IPS-15b (cell line): ENCODE measurements at regions not wholly inside any gene's neighbourhood (a gene's known extent, or its start where the extent isn't known, plus 50 kb on each side); places are given as distances from the start of the nearest gene placed in this dataset.
A peak's percentile ranks its signal among the peaks of the same experiment; 100 is the strongest.

Experiments used
- H3K27me3 ChIP-seq: one replicate; pipeline ENCODE4 v1.6.1; 2013; ENCODE audit warnings: low read length; ENCODE audit not compliant: control insufficient read depth, insufficient read depth
- H3K36me3 ChIP-seq: one replicate; pipeline ENCODE4 v1.6.1; 2013; ENCODE audit warnings: low read length; ENCODE audit not compliant: control insufficient read depth, insufficient read depth
- H3K4me1 ChIP-seq: one replicate; pipeline ENCODE4 v1.6.1; 2013; ENCODE audit warnings: mild to moderate bottlenecking, low read length; ENCODE audit not compliant: control insufficient read depth, insufficient read depth
- H3K4me3 ChIP-seq: one replicate; pipeline ENCODE4 v1.5.1; 2013; ENCODE audit warnings: low read depth, low read length
- H3K9ac ChIP-seq: one replicate; pipeline ENCODE4 v1.6.1; 2013; ENCODE audit warnings: low read depth, mild to moderate bottlenecking, low read length
- H3K9me3 ChIP-seq: one replicate; pipeline ENCODE4 v1.6.1; 2013; ENCODE audit warnings: mild to moderate bottlenecking, low read length; ENCODE audit not compliant: control insufficient read depth, insufficient read depth

GRCh38 chr2:167368371-167368770, 480.1 kb downstream of the XIRP2 start:
- Histone ChIP-seq H3K9ac (no peak overlapping the region), H3K4me1 (no peaks in the 10 kb centered on the region), H3K4me3 (no peak overlapping the region), H3K36me3 (no peaks in the 10 kb centered on the region), H3K27me3 (no peaks in the 10 kb centered on the region), H3K9me3 (no peaks in the 10 kb centered on the region)

GRCh38 chr2:167365216-167365615, 476.9 kb downstream of the XIRP2 start:
- H3K27me3 ChIP-seq, result no peaks in the 10 kb centered on the region
- H3K9ac ChIP-seq, result no peak overlapping the region
- H3K36me3 ChIP-seq, result no peaks in the 10 kb centered on the region
- no peaks in the 10 kb centered on the region for H3K4me1 ChIP-seq
- H3K4me3 ChIP-seq, result no peak overlapping the region
- H3K9me3 ChIP-seq, result no peaks in the 10 kb centered on the region

GRCh38 chr2:167361426-167361825, 473.1 kb downstream of the XIRP2 start:
- Histone ChIP-seq H3K36me3 (no peaks in the 10 kb centered on the region), H3K4me3 (no peak overlapping the region), H3K9me3 (no peaks in the 10 kb centered on the region), H3K9ac (no peak overlapping the region), H3K27me3 (no peaks in the 10 kb centered on the region), H3K4me1 (no peaks in the 10 kb centered on the region)

- Histone ChIP-seq H3K9ac (no peak overlapping the region), H3K4me3 (no peak overlapping the region), H3K4me1 (no peaks in the 10 kb centered on the region), H3K27me3 (no peaks in the 10 kb centered on the region), H3K36me3 (no peaks in the 10 kb centered on the region), H3K9me3 (no peaks in the 10 kb centered on the region)
These were observed 467.5 kb downstream of the XIRP2 start for GRCh38 chr2:167355821-167356220.

- Histone ChIP-seq H3K36me3 (no peaks in the 10 kb centered on the region), H3K9ac (no peak overlapping the region), H3K4me1 (no peaks in the 10 kb centered on the region), H3K27me3 (no peaks in the 10 kb centered on the region), H3K4me3 (no peak overlapping the region), H3K9me3 (no peaks in the 10 kb centered on the region)
These were observed 465.5 kb downstream of the XIRP2 start for GRCh38 chr2:167353605-167354280.

GRCh38 chr2:167345559-167345958, 457.3 kb downstream of the XIRP2 start:
- no peaks in the 10 kb centered on the region for H3K9me3 ChIP-seq
- no peak overlapping the region for H3K4me3 ChIP-seq
- H3K27me3 ChIP-seq, result no peaks in the 10 kb centered on the region
- H3K9ac ChIP-seq, result no peak overlapping the region
- no peaks in the 10 kb centered on the region for H3K36me3 ChIP-seq
- H3K4me1 ChIP-seq, result peaks cover 23% of the 10 kb centered on the region

GRCh38 chr2:167342769-167343168, 454.5 kb downstream of the XIRP2 start:
- H3K4me1 ChIP-seq, result peaks cover 25% of the 10 kb centered on the region
- no peaks in the 10 kb centered on the region for H3K9me3 ChIP-seq
- no peaks in the 10 kb centered on the region for H3K27me3 ChIP-seq
- H3K9ac ChIP-seq, result no peak overlapping the region
- no peak overlapping the region for H3K4me3 ChIP-seq
- no peaks in the 10 kb centered on the region for H3K36me3 ChIP-seq

- peaks cover 36% of the 10 kb centered on the region for H3K4me1 ChIP-seq
- H3K27me3 ChIP-seq, result no peaks in the 10 kb centered on the region
These were observed 452.0 kb downstream of the XIRP2 start for GRCh38 chr2:167340322-167340721.

GRCh38 chr2:167336213-167336612, 447.9 kb downstream of the XIRP2 start:
- Histone ChIP-seq H3K9me3 (no peaks in the 10 kb centered on the region), H3K4me1 (peaks cover 54% of the 10 kb centered on the region), H3K4me3 (no peak overlapping the region), H3K9ac (no peak overlapping the region), H3K27me3 (no peaks in the 10 kb centered on the region), H3K36me3 (no peaks in the 10 kb centered on the region)

More at GRCh38 chr2:167340322-167340721, 452.0 kb downstream of the XIRP2 start:
- Histone ChIP-seq H3K9ac (no peak overlapping the region), H3K36me3 (no peaks in the 10 kb centered on the region), H3K4me3 (no peak overlapping the region), H3K9me3 (no peaks in the 10 kb centered on the region)

GRCh38 chr2:167335541-167335992, 447.3 kb downstream of the XIRP2 start:
- Histone ChIP-seq H3K27me3 (no peaks in the 10 kb centered on the region), H3K9me3 (no peaks in the 10 kb centered on the region), H3K4me3 (no peak overlapping the region), H3K36me3 (no peaks in the 10 kb centered on the region), H3K4me1 (peaks cover 57% of the 10 kb centered on the region), H3K9ac (no peak overlapping the region)

- Histone ChIP-seq H3K4me3 (no peak overlapping the region), H3K9me3 (no peaks in the 10 kb centered on the region), H3K36me3 (no peaks in the 10 kb centered on the region), H3K9ac (peak overlapping the region; percentile 27), H3K27me3 (no peaks in the 10 kb centered on the region), H3K4me1 (peaks cover 59% of the 10 kb centered on the region)
These were observed 446.0 kb downstream of the XIRP2 start for GRCh38 chr2:167334146-167334742.

GRCh38 chr2:167333245-167333644, 445.0 kb downstream of the XIRP2 start:
- Histone ChIP-seq H3K9me3 (no peaks in the 10 kb centered on the region), H3K4me3 (no peak overlapping the region), H3K4me1 (peaks cover 59% of the 10 kb centered on the region), H3K36me3 (no peaks in the 10 kb centered on the region), H3K9ac (no peak overlapping the region), H3K27me3 (no peaks in the 10 kb centered on the region)
